ENCODE measurements at regions not wholly inside any gene's neighbourhood (a gene's known extent, or its start where the extent isn't known, plus 50 kb on each side); places are given as distances from the start of the nearest gene placed in this dataset.

GRCh38 chr2:147355706-147356105, 489.1 kb upstream of the ACVR2A start:
- TF ChIP-seq ESRRG (CRISPR knock-in tag; IDR thresholded peaks at IDR 0.05): no peak
- no peak for TF ChIP-seq ISL1 (CRISPR knock-in tag; IDR thresholded peaks at IDR 0.05)
- no peak for TF ChIP-seq TSHZ2 (CRISPR knock-in tag; IDR thresholded peaks at IDR 0.05)
- no peak for TF ChIP-seq SNAI2 (CRISPR knock-in tag; IDR thresholded peaks at IDR 0.05)
- no peak for TF ChIP-seq TOX (CRISPR knock-in tag; IDR thresholded peaks at IDR 0.05; ENCODE audit: borderline replicate concordance)
- TF ChIP-seq BACH2 (CRISPR knock-in tag; IDR thresholded peaks at IDR 0.05; ENCODE audit: borderline replicate concordance): no peak
- TF ChIP-seq PATZ1 (CRISPR knock-in tag; IDR thresholded peaks at IDR 0.05; ENCODE audit: borderline replicate concordance): no peak
- TF ChIP-seq POU6F1 (CRISPR knock-in tag; IDR thresholded peaks at IDR 0.05; ENCODE audit: borderline replicate concordance, low read depth): no peak
- no peak for TF ChIP-seq ZFP3 (CRISPR knock-in tag; IDR thresholded peaks at IDR 0.05)
- no peak for TF ChIP-seq OSR1 (CRISPR knock-in tag; IDR thresholded peaks at IDR 0.05)
- no peak for TF ChIP-seq CSRNP3 (CRISPR knock-in tag; IDR thresholded peaks at IDR 0.05)
- ATAC-seq: no peak

- TF ChIP-seq CREB5 (CRISPR knock-in tag; IDR thresholded peaks at IDR 0.05; ENCODE audit: low read depth): no peak
- no peak for TF ChIP-seq ISL1 (CRISPR knock-in tag; IDR thresholded peaks at IDR 0.05)
- no peak for TF ChIP-seq CSDC2 (CRISPR knock-in tag; IDR thresholded peaks at IDR 0.05)
- TF ChIP-seq RARB (CRISPR knock-in tag; IDR thresholded peaks at IDR 0.05): no peak
- TF ChIP-seq POU6F1 (CRISPR knock-in tag; IDR thresholded peaks at IDR 0.05; ENCODE audit: borderline replicate concordance, low read depth): no peak
- no peak for TF ChIP-seq ZNF565 (CRISPR knock-in tag; conservative IDR thresholded peaks at IDR 0.05; ENCODE audit: low read depth)
- no peak for TF ChIP-seq ZFP30 (CRISPR knock-in tag; IDR thresholded peaks at IDR 0.05)
- TF ChIP-seq ZC3H10 (CRISPR knock-in tag; IDR thresholded peaks at IDR 0.05): no peak
- TF ChIP-seq TCF4 (CRISPR knock-in tag; IDR thresholded peaks at IDR 0.05; ENCODE audit: borderline replicate concordance): no peak
- TF ChIP-seq OSR1 (CRISPR knock-in tag; IDR thresholded peaks at IDR 0.05): no peak
- no peak for TF ChIP-seq GLIS3 (CRISPR knock-in tag; IDR thresholded peaks at IDR 0.05)
- no peak for TF ChIP-seq BACH2 (CRISPR knock-in tag; IDR thresholded peaks at IDR 0.05; ENCODE audit: borderline replicate concordance)
- no peak for TF ChIP-seq TOX (CRISPR knock-in tag; IDR thresholded peaks at IDR 0.05; ENCODE audit: borderline replicate concordance)
- TF ChIP-seq ZFP3 (CRISPR knock-in tag; IDR thresholded peaks at IDR 0.05): no peak
- TF ChIP-seq ESRRG (CRISPR knock-in tag; IDR thresholded peaks at IDR 0.05): no peak
- no peak for TF ChIP-seq ARNTL (CRISPR knock-in tag; IDR thresholded peaks at IDR 0.05; ENCODE audit: borderline replicate concordance, low read depth)
- ATAC-seq: no peak
Observed at GRCh38 chr2:147353072-147353381, 491.8 kb upstream of the ACVR2A start.
